ENCODE measurements at regions not wholly inside any gene's neighbourhood (a gene's known extent, or its start where the extent isn't known, plus 50 kb on each side); places are given as distances from the start of the nearest gene placed in this dataset.

- no peak for TF ChIP-seq CTCF (IDR thresholded peaks at IDR 0.05)
- Mint-ChIP-seq H3K27me3 (ENCODE audit: unreplicated experiment) (peaks cover 2% of the 10 kb centered on the region), H3K4me3 (ENCODE audit: unreplicated experiment) (no peak overlapping the region), H3K4me1 (ENCODE audit: unreplicated experiment) (no peaks in the 10 kb centered on the region), H3K36me3 (ENCODE audit: unreplicated experiment) (no peaks in the 10 kb centered on the region), H3K27ac (ENCODE audit: unreplicated experiment) (no peak overlapping the region), H3K9me3 (ENCODE audit: unreplicated experiment) (peaks cover 6% of the 10 kb centered on the region)
- no peak for DNase-seq (ENCODE audit: extremely low spot score, unreplicated experiment)
Measured at GRCh38 chr17:14499976-14500375, 199.1 kb downstream of the HS3ST3B1 start.

GRCh38 chr17:14498812-14499211 lies 197.9 kb downstream of the HS3ST3B1 start:
- TF ChIP-seq CTCF (IDR thresholded peaks at IDR 0.05): no peak
- H3K4me1 Mint-ChIP-seq (ENCODE audit: unreplicated experiment): no peaks in the 10 kb centered on the region
- H3K9me3 Mint-ChIP-seq (ENCODE audit: unreplicated experiment): peaks cover 12% of the 10 kb centered on the region
- no peak overlapping the region for H3K4me3 Mint-ChIP-seq (ENCODE audit: unreplicated experiment)
- H3K27ac Mint-ChIP-seq (ENCODE audit: unreplicated experiment): no peak overlapping the region
- H3K36me3 Mint-ChIP-seq (ENCODE audit: unreplicated experiment): no peaks in the 10 kb centered on the region
- no peak for DNase-seq (ENCODE audit: extremely low spot score, unreplicated experiment)
- H3K27me3 Mint-ChIP-seq (ENCODE audit: unreplicated experiment): peaks cover 2% of the 10 kb centered on the region

- H3K27ac Mint-ChIP-seq (ENCODE audit: unreplicated experiment): no peak overlapping the region
- peaks cover 12% of the 10 kb centered on the region for H3K9me3 Mint-ChIP-seq (ENCODE audit: unreplicated experiment)
- H3K27me3 Mint-ChIP-seq (ENCODE audit: unreplicated experiment): peaks cover 2% of the 10 kb centered on the region
- H3K4me1 Mint-ChIP-seq (ENCODE audit: unreplicated experiment): no peaks in the 10 kb centered on the region
- H3K4me3 Mint-ChIP-seq (ENCODE audit: unreplicated experiment): no peak overlapping the region
- DNase-seq (ENCODE audit: extremely low spot score, unreplicated experiment): no peak
- TF ChIP-seq CTCF (IDR thresholded peaks at IDR 0.05): no peak
- H3K36me3 Mint-ChIP-seq (ENCODE audit: unreplicated experiment): no peaks in the 10 kb centered on the region
Measured at GRCh38 chr17:14494161-14494560, 193.3 kb downstream of the HS3ST3B1 start.

GRCh38 chr17:14489986-14490385 lies 189.1 kb downstream of the HS3ST3B1 start:
- TF ChIP-seq CTCF (IDR thresholded peaks at IDR 0.05): no peak
- H3K36me3 Mint-ChIP-seq (ENCODE audit: unreplicated experiment): no peaks in the 10 kb centered on the region
- no peak overlapping the region for H3K4me3 Mint-ChIP-seq (ENCODE audit: unreplicated experiment)
- H3K4me1 Mint-ChIP-seq (ENCODE audit: unreplicated experiment): no peaks in the 10 kb centered on the region
- no peaks in the 10 kb centered on the region for H3K27me3 Mint-ChIP-seq (ENCODE audit: unreplicated experiment)
- no peak overlapping the region for H3K27ac Mint-ChIP-seq (ENCODE audit: unreplicated experiment)
- peaks cover 5% of the 10 kb centered on the region for H3K9me3 Mint-ChIP-seq (ENCODE audit: unreplicated experiment)
- DNase-seq (ENCODE audit: extremely low spot score, unreplicated experiment): no peak

- Mint-ChIP-seq H3K9me3 (ENCODE audit: unreplicated experiment) (no peaks in the 10 kb centered on the region), H3K4me3 (ENCODE audit: unreplicated experiment) (no peak overlapping the region), H3K4me1 (ENCODE audit: unreplicated experiment) (no peaks in the 10 kb centered on the region), H3K27ac (ENCODE audit: unreplicated experiment) (no peak overlapping the region), H3K36me3 (ENCODE audit: unreplicated experiment) (no peaks in the 10 kb centered on the region), H3K27me3 (ENCODE audit: unreplicated experiment) (no peaks in the 10 kb centered on the region)
- DNase-seq (ENCODE audit: extremely low spot score, unreplicated experiment): no peak
- TF ChIP-seq CTCF (IDR thresholded peaks at IDR 0.05): no peak
Measured at GRCh38 chr17:14488958-14489550, 188.2 kb downstream of the HS3ST3B1 start.

All from osteocyte (in vitro differentiated cells).